ENCODE measurements at regions not wholly inside any gene's neighbourhood (a gene's known extent, or its start where the extent isn't known, plus 50 kb on each side); places are given as distances from the start of the nearest gene placed in this dataset.

- H3K4me3 Mint-ChIP-seq = no peak overlapping the region
- H3K36me3 Mint-ChIP-seq (ENCODE audit: insufficient read depth) = no peaks in the 10 kb centered on the region
- DNase-seq (ENCODE audit: low spot score in 2 of 2) (no peak), ATAC-seq (replicated peaks; ENCODE audit: extremely low read depth, poor library complexity, severe bottlenecking) (no peak)
- H3K27ac Mint-ChIP-seq (ENCODE audit: low read depth) = no peak overlapping the region
- H3K4me1 Mint-ChIP-seq = no peaks in the 10 kb centered on the region
- peaks cover 4% of the 10 kb centered on the region for H3K27me3 Mint-ChIP-seq
- no peaks in the 10 kb centered on the region for H3K9me3 Mint-ChIP-seq
These were observed 66.7 kb upstream of the NOCT start for GRCh38 chr4:138948918-138949317.

GRCh38 chr4:138946306-138946705 is 69.3 kb upstream of the NOCT start:
- peaks cover 10% of the 10 kb centered on the region for H3K27me3 Mint-ChIP-seq
- no peak overlapping the region for H3K27ac Mint-ChIP-seq (ENCODE audit: low read depth)
- no peak for DNase-seq (ENCODE audit: low spot score in 2 of 2)
- no peaks in the 10 kb centered on the region for H3K9me3 Mint-ChIP-seq
- H3K4me1 Mint-ChIP-seq = no peaks in the 10 kb centered on the region
- no peaks in the 10 kb centered on the region for H3K36me3 Mint-ChIP-seq (ENCODE audit: insufficient read depth)
- no peak for ATAC-seq (replicated peaks; ENCODE audit: extremely low read depth, poor library complexity, severe bottlenecking)
- H3K4me3 Mint-ChIP-seq = no peak overlapping the region

GRCh38 chr4:138945840-138946239 is 69.7 kb upstream of the NOCT start:
- H3K27me3 Mint-ChIP-seq = peaks cover 10% of the 10 kb centered on the region
- DNase-seq (ENCODE audit: low spot score in 2 of 2) (no peak), ATAC-seq (replicated peaks; ENCODE audit: extremely low read depth, poor library complexity, severe bottlenecking) (no peak)
- no peaks in the 10 kb centered on the region for H3K36me3 Mint-ChIP-seq (ENCODE audit: insufficient read depth)
- no peak overlapping the region for H3K27ac Mint-ChIP-seq (ENCODE audit: low read depth)
- H3K9me3 Mint-ChIP-seq = no peaks in the 10 kb centered on the region
- H3K4me1 Mint-ChIP-seq = no peaks in the 10 kb centered on the region
- no peak overlapping the region for H3K4me3 Mint-ChIP-seq

- ATAC-seq (replicated peaks; ENCODE audit: extremely low read depth, poor library complexity, severe bottlenecking) (no peak), DNase-seq (ENCODE audit: low spot score in 2 of 2) (no peak)
- H3K27me3 Mint-ChIP-seq = peaks cover 10% of the 10 kb centered on the region
- H3K27ac Mint-ChIP-seq (ENCODE audit: low read depth) = no peak overlapping the region
- no peak overlapping the region for H3K4me3 Mint-ChIP-seq
- no peaks in the 10 kb centered on the region for H3K36me3 Mint-ChIP-seq (ENCODE audit: insufficient read depth)
- H3K9me3 Mint-ChIP-seq = no peaks in the 10 kb centered on the region
- H3K4me1 Mint-ChIP-seq = no peaks in the 10 kb centered on the region
These were observed 70.2 kb upstream of the NOCT start for GRCh38 chr4:138945401-138945800.

- no peak for ATAC-seq (replicated peaks; ENCODE audit: extremely low read depth, poor library complexity, severe bottlenecking)
- peaks cover 10% of the 10 kb centered on the region for H3K27me3 Mint-ChIP-seq
- no peak overlapping the region for H3K27ac Mint-ChIP-seq (ENCODE audit: low read depth)
- DNase-seq (ENCODE audit: low spot score in 2 of 2) = no peak
- H3K36me3 Mint-ChIP-seq (ENCODE audit: insufficient read depth) = no peaks in the 10 kb centered on the region
- H3K4me3 Mint-ChIP-seq = no peak overlapping the region
- no peaks in the 10 kb centered on the region for H3K9me3 Mint-ChIP-seq
- no peaks in the 10 kb centered on the region for H3K4me1 Mint-ChIP-seq
These were observed 71.7 kb upstream of the NOCT start for GRCh38 chr4:138943893-138944292.

GRCh38 chr4:138941037-138941436 is 74.5 kb upstream of the NOCT start:
- ATAC-seq (replicated peaks; ENCODE audit: extremely low read depth, poor library complexity, severe bottlenecking) (no peak), DNase-seq (ENCODE audit: low spot score in 2 of 2) (no peak)
- Mint-ChIP-seq H3K9me3 (no peaks in the 10 kb centered on the region), H3K27me3 (peaks cover 10% of the 10 kb centered on the region), H3K36me3 (ENCODE audit: insufficient read depth) (no peaks in the 10 kb centered on the region), H3K4me1 (no peaks in the 10 kb centered on the region), H3K4me3 (no peak overlapping the region), H3K27ac (ENCODE audit: low read depth) (no peak overlapping the region)

- Mint-ChIP-seq H3K36me3 (ENCODE audit: insufficient read depth) (no peaks in the 10 kb centered on the region), H3K4me3 (no peak overlapping the region), H3K27ac (ENCODE audit: low read depth) (no peak overlapping the region), H3K27me3 (peaks cover 10% of the 10 kb centered on the region), H3K4me1 (no peaks in the 10 kb centered on the region), H3K9me3 (no peaks in the 10 kb centered on the region)
- no peak for DNase-seq (ENCODE audit: low spot score in 2 of 2)
- ATAC-seq (replicated peaks; ENCODE audit: extremely low read depth, poor library complexity, severe bottlenecking) = no peak
These were observed 75.6 kb upstream of the NOCT start for GRCh38 chr4:138939960-138940359.

- no peaks in the 10 kb centered on the region for H3K36me3 Mint-ChIP-seq (ENCODE audit: insufficient read depth)
- H3K27me3 Mint-ChIP-seq = peaks cover 10% of the 10 kb centered on the region
- no peak overlapping the region for H3K4me3 Mint-ChIP-seq
- H3K9me3 Mint-ChIP-seq = no peaks in the 10 kb centered on the region
- no peaks in the 10 kb centered on the region for H3K4me1 Mint-ChIP-seq
- ATAC-seq (replicated peaks; ENCODE audit: extremely low read depth, poor library complexity, severe bottlenecking) (no peak), DNase-seq (ENCODE audit: low spot score in 2 of 2) (no peak)
- H3K27ac Mint-ChIP-seq (ENCODE audit: low read depth) = no peak overlapping the region
These were observed 77.3 kb upstream of the NOCT start for GRCh38 chr4:138938366-138938690.

GRCh38 chr4:138935135-138935807 is 80.3 kb upstream of the NOCT start:
- no peaks in the 10 kb centered on the region for H3K4me1 Mint-ChIP-seq
- ATAC-seq (replicated peaks; ENCODE audit: extremely low read depth, poor library complexity, severe bottlenecking) (no peak), DNase-seq (ENCODE audit: low spot score in 2 of 2) (no peak)
- no peak overlapping the region for H3K4me3 Mint-ChIP-seq
- H3K36me3 Mint-ChIP-seq (ENCODE audit: insufficient read depth) = no peaks in the 10 kb centered on the region
- peaks cover 15% of the 10 kb centered on the region for H3K27me3 Mint-ChIP-seq
- H3K9me3 Mint-ChIP-seq = no peaks in the 10 kb centered on the region
- H3K27ac Mint-ChIP-seq (ENCODE audit: low read depth) = no peak overlapping the region

GRCh38 chr4:138927072-138927471 is 88.5 kb upstream of the NOCT start:
- no peaks in the 10 kb centered on the region for H3K36me3 Mint-ChIP-seq (ENCODE audit: insufficient read depth)

GRCh38 chr4:138925495-138925894 is 90.1 kb upstream of the NOCT start:
- Mint-ChIP-seq H3K9me3 (no peaks in the 10 kb centered on the region), H3K27me3 (peaks cover 25% of the 10 kb centered on the region), H3K27ac (ENCODE audit: low read depth) (no peak overlapping the region), H3K36me3 (ENCODE audit: insufficient read depth) (no peaks in the 10 kb centered on the region), H3K4me1 (no peaks in the 10 kb centered on the region), H3K4me3 (no peak overlapping the region)
- ATAC-seq (replicated peaks; ENCODE audit: extremely low read depth, poor library complexity, severe bottlenecking) (no peak), DNase-seq (ENCODE audit: low spot score in 2 of 2) (no peak)

More at GRCh38 chr4:138927072-138927471, 88.5 kb upstream of the NOCT start:
- ATAC-seq (replicated peaks; ENCODE audit: extremely low read depth, poor library complexity, severe bottlenecking) = no peak
- H3K27me3 Mint-ChIP-seq = peaks cover 36% of the 10 kb centered on the region
- H3K9me3 Mint-ChIP-seq = no peaks in the 10 kb centered on the region
- DNase-seq (ENCODE audit: low spot score in 2 of 2) = no peak
- H3K4me3 Mint-ChIP-seq = no peak overlapping the region
- no peaks in the 10 kb centered on the region for H3K4me1 Mint-ChIP-seq
- no peak overlapping the region for H3K27ac Mint-ChIP-seq (ENCODE audit: low read depth)

- Mint-ChIP-seq H3K36me3 (ENCODE audit: insufficient read depth) (peaks cover 1% of the 10 kb centered on the region), H3K27me3 (peaks cover 21% of the 10 kb centered on the region), H3K27ac (ENCODE audit: low read depth) (no peak overlapping the region)
These were observed 96.3 kb upstream of the NOCT start for GRCh38 chr4:138919094-138919936.

GRCh38 chr4:138918169-138918869 is 97.3 kb upstream of the NOCT start:
- DNase-seq (ENCODE audit: low spot score in 2 of 2) (no peak), ATAC-seq (replicated peaks; ENCODE audit: extremely low read depth, poor library complexity, severe bottlenecking) (no peak)
- H3K9me3 Mint-ChIP-seq = no peaks in the 10 kb centered on the region
- peaks cover 6% of the 10 kb centered on the region for H3K4me1 Mint-ChIP-seq
- peaks cover 1% of the 10 kb centered on the region for H3K36me3 Mint-ChIP-seq (ENCODE audit: insufficient read depth)
- H3K27ac Mint-ChIP-seq (ENCODE audit: low read depth) = no peak overlapping the region
- peaks cover 21% of the 10 kb centered on the region for H3K27me3 Mint-ChIP-seq
- no peak overlapping the region for H3K4me3 Mint-ChIP-seq

More at GRCh38 chr4:138919094-138919936, 96.3 kb upstream of the NOCT start:
- peaks cover 6% of the 10 kb centered on the region for H3K4me1 Mint-ChIP-seq
- no peak overlapping the region for H3K4me3 Mint-ChIP-seq
- no peak for ATAC-seq (replicated peaks; ENCODE audit: extremely low read depth, poor library complexity, severe bottlenecking)
- no peak for DNase-seq (ENCODE audit: low spot score in 2 of 2)
- no peaks in the 10 kb centered on the region for H3K9me3 Mint-ChIP-seq
